Activated T-helper 1 cell treated with anti-CD3 and anti-CD28 coated beads, Interleukin-12 subunit alpha, Interleukin-12 subunit beta, Interleukin-2, Interleukin-4 antibody, amounts not matched to agents 30 ng/mL and 10 ng/mL and 1 ng/mL, durations not matched to agents 14 hours and 24 hours and 36 hours (primary cell): ENCODE measurements at regions not wholly inside any gene's neighbourhood (a gene's known extent, or its start where the extent isn't known, plus 50 kb on each side); places are given as distances from the start of the nearest gene placed in this dataset.
"Not testable (repeated sequence)": the region's sequence is repeated elsewhere in the genome, so short reads cannot be mapped to it uniquely, and the experiment has no call there.

ENCODE experiments used
- DNase-seq: peaks from one replicate; pipeline ENCODE4 v3.0.0; 2021; ENCODE audit warnings: low spot score
- H3K27ac Mint-ChIP-seq: one replicate; pipeline ENCODE4 v1.8.0; 2021; ENCODE audit warnings: mild to moderate bottlenecking, mixed read lengths
- H3K27me3 Mint-ChIP-seq: one replicate; pipeline ENCODE4 v1.8.0; 2022; ENCODE audit warnings: mild to moderate bottlenecking, moderate library complexity, mixed read lengths; ENCODE audit not compliant: insufficient read depth
- H3K36me3 Mint-ChIP-seq: one replicate; pipeline ENCODE4 v1.8.0; 2021; ENCODE audit warnings: low read depth, mixed read lengths
- H3K4me1 Mint-ChIP-seq: one replicate; pipeline ENCODE4 v1.8.0; 2021; ENCODE audit warnings: low read depth, mixed read lengths
- H3K4me3 Mint-ChIP-seq: one replicate; pipeline ENCODE4 v1.8.0; 2021; ENCODE audit warnings: mild to moderate bottlenecking, moderate library complexity, mixed read lengths
- H3K9me3 Mint-ChIP-seq: one replicate; pipeline ENCODE4 v1.8.0; 2021; ENCODE audit warnings: mixed read lengths
- intact Hi-C: fragments of 100-400 bp; cut with micrococcal nuclease; formaldehyde crosslinking; loops from one replicate; pipeline ENCODE4 v1.15.1; 2024

DNA sequence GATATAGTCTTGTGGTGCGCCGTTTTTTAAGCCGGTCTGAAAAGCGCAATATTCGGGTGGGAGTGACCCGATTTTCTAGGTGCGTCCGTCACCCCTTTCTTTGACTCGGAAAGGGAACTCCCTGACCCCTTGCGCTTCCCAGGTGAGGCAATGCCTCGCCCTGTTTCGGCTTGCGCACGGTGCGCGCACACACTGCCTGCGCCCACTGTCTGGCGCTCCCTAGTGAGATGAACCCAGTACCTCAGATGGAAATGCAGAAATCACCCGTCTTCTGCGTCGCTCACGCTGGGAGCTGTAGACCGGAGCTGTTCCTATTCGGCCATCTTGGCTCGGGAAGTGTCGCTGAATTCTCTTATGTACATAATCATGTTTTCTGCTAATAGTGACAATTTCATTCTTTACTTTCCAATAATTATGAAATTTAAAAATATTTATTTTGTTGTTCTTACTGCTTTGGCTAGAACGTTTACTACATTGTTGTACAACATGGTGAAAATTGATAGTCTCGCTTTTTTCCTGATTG is 61.2 kb upstream of the MINDY3 start:
- not testable (repeated sequence) for H3K36me3 Mint-ChIP-seq

DNA sequence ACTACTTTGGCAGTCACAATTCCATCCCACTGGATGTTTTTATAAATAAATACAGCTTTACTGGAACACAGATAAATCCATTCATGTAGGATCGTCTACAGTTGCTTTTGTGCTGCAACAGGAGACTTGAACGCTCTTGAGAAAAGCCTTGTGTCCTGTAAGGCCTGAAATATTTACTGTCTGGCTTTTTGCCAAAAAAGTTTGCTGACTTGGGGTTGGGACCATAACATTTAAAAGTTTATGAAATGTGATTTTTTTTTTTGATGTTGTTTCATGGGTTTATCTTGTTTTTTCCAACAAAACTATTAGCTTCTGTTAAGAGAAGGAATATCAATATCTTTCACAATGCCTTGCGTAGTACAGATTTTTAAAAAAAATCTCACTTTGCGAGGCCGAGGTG is 71.1 kb upstream of the MINDY3 start:
- no peak for DNase-seq
- Mint-ChIP-seq H3K27ac (no peak overlapping the region), H3K9me3 (peaks cover 5% of the 10 kb centered on the region), H3K4me3 (no peak overlapping the region), H3K36me3 (no peaks in the 10 kb centered on the region), H3K4me1 (no peaks in the 10 kb centered on the region), H3K27me3 (no peaks in the 10 kb centered on the region)
- intact Hi-C loops, result no loop called here

More for the DNA sequence above, 61.2 kb upstream of the MINDY3 start:
- H3K27ac Mint-ChIP-seq, H3K9me3 Mint-ChIP-seq, H3K27me3 Mint-ChIP-seq, H3K4me1 Mint-ChIP-seq, H3K4me3 Mint-ChIP-seq, DNase-seq, intact Hi-C loops: not testable (repeated sequence)

DNA sequence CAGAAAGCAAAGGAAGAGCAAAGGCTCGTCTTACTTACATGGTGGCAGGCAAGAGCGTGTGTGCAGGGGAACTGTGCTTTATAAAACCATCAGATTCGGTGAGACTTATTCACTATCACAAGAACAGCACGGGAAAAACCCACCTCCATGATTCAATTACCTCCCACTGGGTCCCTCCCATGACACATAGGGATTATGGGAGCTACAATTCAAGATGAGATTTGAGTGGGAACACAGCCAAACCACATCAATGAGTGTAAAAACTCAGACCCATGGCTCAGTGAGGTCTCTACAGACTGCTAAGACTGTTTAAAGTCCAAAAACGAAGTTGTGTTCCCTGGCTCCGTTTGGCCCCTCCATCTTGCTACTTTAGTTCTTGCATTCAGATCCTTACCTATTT is 79.2 kb upstream of the MINDY3 start:
- H3K27me3 Mint-ChIP-seq, H3K4me3 Mint-ChIP-seq: not testable (repeated sequence)

DNA sequence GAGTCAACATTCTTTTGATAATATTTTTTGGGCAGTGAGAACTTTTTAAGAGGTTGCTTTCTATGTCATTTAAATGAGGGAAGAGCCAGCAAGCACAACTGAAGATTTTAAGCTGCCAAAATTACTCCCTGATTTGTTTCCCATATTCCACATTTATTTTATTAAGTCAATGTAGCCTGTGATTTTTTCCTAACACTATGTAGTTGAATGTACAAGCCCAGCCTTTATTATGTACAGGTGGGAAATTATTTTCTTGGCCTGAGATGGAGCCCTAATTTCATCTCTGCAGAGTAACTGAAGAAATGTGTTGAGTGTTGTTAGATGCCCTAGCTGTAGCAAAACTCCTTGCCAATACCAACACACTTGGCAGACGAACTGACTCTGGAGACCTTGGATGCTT is 83.1 kb upstream of the MINDY3 start:
- no peak overlapping the region for H3K27ac Mint-ChIP-seq
- H3K4me3 Mint-ChIP-seq, result no peak overlapping the region
- H3K36me3 Mint-ChIP-seq, result no peaks in the 10 kb centered on the region
- H3K4me1 Mint-ChIP-seq, result no peaks in the 10 kb centered on the region
- no peaks in the 10 kb centered on the region for H3K9me3 Mint-ChIP-seq
- H3K27me3 Mint-ChIP-seq, result no peaks in the 10 kb centered on the region
- no peak for DNase-seq
- intact Hi-C loops, result no loop called here

More for the DNA sequence above, 79.2 kb upstream of the MINDY3 start:
- H3K36me3 Mint-ChIP-seq, H3K9me3 Mint-ChIP-seq, H3K4me1 Mint-ChIP-seq, intact Hi-C loops, DNase-seq, H3K27ac Mint-ChIP-seq: not testable (repeated sequence)

DNA sequence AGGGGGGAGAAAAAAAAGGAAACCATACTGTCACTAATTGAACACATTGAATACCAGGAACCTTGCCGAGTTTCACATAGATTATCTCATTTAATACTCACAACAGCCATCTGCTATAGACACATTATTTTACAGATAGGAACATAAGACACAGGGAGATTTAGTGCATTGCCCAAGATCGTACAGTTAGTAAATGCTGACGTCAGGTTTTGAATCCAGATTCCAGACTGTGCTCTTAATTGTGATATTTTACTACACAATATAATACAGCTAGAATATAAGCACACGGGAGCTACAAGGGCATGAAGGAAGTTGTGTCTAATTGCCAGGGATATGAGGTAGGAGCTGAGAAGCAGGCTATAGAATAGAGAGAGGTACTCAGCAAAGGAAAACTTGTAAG is 93.9 kb upstream of the MINDY3 start:
- no peak overlapping the region for H3K4me3 Mint-ChIP-seq
- peaks cover 5% of the 10 kb centered on the region for H3K27me3 Mint-ChIP-seq
- H3K9me3 Mint-ChIP-seq, result peaks cover under 1% of the 10 kb centered on the region
- DNase-seq, result no peak
- intact Hi-C loops, result no loop called here
- H3K27ac Mint-ChIP-seq, result no peak overlapping the region
- H3K36me3 Mint-ChIP-seq, result no peaks in the 10 kb centered on the region
- H3K4me1 Mint-ChIP-seq, result no peaks in the 10 kb centered on the region

DNA sequence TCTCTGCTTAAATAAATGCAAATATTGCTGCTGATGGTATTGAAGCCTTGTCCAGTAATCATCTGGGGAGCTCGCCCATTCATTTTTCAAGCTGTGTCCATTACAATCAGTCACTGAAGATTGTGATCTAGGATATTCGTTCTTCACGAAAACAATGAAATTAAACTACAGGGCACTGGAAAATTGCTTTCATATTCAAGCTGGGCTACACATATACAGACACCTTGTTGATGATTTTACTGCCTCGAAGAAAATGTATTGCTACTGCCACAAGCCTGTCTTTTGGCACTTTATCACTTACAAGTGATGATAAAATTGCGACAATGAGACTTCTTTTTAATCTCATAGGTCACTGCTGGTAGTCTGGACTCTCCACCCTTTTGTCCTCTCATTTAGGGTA is 100.0 kb upstream of the MINDY3 start:
- Mint-ChIP-seq H3K4me3 (no peak overlapping the region), H3K36me3 (no peaks in the 10 kb centered on the region), H3K9me3 (no peaks in the 10 kb centered on the region), H3K4me1 (no peaks in the 10 kb centered on the region), H3K27me3 (no peaks in the 10 kb centered on the region), H3K27ac (no peak overlapping the region)
- DNase-seq, result no peak
- intact Hi-C loops, result no loop called here

DNA sequence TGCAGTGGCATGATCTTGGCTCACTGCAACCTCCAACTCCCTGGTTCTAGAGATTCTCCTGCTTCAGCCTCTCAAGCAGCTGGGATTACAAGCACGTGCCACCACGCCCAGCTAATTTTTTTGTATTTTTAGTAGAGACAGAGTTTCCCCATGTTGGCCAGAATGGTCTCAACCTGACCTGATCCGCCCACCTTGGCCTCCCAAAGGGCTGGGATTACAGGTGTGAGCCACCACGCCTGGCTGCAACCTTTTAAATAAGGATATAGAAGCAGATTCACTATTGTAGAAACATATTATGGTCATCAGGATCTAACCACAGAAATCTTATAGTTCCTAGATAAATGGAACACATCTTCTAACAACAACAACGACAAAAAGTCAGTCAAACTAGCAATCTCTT is 112.4 kb upstream of the MINDY3 start:
- H3K36me3 Mint-ChIP-seq, H3K4me3 Mint-ChIP-seq, H3K9me3 Mint-ChIP-seq, H3K4me1 Mint-ChIP-seq, H3K27me3 Mint-ChIP-seq, intact Hi-C loops, H3K27ac Mint-ChIP-seq, DNase-seq: not testable (repeated sequence)

DNA sequence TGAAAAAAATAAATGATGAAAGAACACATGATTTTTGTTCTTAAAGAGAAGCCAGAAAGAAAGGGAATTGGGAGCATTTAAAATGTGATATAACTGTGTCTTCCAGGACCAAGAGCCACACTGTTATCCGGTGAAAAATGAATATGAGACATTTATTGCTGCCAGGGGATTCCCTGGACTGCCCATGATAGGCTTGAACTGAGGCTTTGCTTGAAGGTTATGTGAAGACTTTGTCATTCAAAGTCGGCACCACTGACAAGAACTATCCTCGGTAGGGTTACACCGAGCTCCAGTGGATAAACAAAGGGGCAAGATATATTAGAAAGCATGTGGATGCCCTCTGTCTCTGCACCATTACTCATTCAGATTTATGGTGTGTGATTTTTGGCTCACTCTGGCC is 125.4 kb upstream of the MINDY3 start:
- intact Hi-C loops, result no loop called here
- no peaks in the 10 kb centered on the region for H3K27me3 Mint-ChIP-seq
- no peak for DNase-seq
- no peak overlapping the region for H3K4me3 Mint-ChIP-seq
- H3K9me3 Mint-ChIP-seq, result peaks cover 6% of the 10 kb centered on the region
- H3K36me3 Mint-ChIP-seq, result no peaks in the 10 kb centered on the region
- H3K27ac Mint-ChIP-seq, result no peak overlapping the region
- no peaks in the 10 kb centered on the region for H3K4me1 Mint-ChIP-seq

DNA sequence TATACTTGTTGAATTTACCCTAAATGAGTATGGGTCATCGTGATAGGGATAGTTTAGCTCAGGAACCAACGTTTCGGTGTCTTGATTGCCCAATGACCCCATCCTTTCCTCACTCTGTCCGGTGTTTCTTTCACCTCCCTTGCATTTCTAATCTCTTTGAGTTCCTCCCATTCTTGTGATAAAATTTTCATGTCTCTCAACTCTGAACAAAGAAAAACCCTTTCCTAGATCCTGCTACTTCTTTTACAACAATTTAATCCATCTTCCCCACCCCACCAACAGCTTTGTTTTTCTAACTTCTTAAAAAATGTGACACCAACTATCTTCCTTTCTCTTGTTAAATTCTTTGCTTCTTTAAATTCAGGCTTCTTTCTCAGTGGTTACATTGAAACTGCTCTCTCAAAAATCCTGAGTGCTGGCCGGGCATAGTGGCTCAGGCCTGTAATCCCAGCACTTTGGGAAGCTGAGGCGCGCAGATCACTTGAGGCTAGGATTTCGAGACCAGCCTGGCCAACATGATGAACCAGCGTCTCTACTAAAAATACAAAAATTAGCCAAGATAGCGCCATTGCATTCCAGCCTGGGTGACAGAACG is 130.3 kb upstream of the MINDY3 start:
- H3K4me3 Mint-ChIP-seq, result no peak overlapping the region
- H3K27ac Mint-ChIP-seq, result no peak overlapping the region
- peaks cover 12% of the 10 kb centered on the region for H3K9me3 Mint-ChIP-seq
- no peak for DNase-seq
- H3K36me3 Mint-ChIP-seq, result no peaks in the 10 kb centered on the region
- intact Hi-C loops, result no loop called here
- H3K4me1 Mint-ChIP-seq, result no peaks in the 10 kb centered on the region
- H3K27me3 Mint-ChIP-seq, result no peaks in the 10 kb centered on the region

DNA sequence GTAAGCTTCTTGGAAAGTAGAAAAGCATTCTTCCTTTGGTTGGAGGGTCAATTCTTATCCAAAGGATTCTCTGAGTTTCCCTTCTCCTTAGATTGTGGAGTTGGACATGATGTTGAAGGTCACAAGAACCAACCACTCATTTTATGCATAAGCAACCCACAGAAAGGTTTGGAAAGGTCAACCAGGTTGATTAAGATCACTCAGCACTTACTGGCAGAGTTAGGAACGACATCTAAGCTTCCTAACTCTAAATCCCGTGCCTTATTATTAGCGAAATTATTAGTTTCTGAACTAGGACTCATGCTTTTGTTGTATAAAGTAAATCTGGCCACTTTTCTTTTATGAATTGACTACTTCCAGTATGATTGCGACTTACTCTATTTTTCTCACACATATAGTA is 137.0 kb upstream of the MINDY3 start:
- H3K9me3 Mint-ChIP-seq, result peaks cover 6% of the 10 kb centered on the region
- no peaks in the 10 kb centered on the region for H3K36me3 Mint-ChIP-seq
- H3K4me3 Mint-ChIP-seq, result no peak overlapping the region
- H3K4me1 Mint-ChIP-seq, result no peaks in the 10 kb centered on the region
- intact Hi-C loops, result no loop called here
- no peak for DNase-seq
- no peak overlapping the region for H3K27ac Mint-ChIP-seq
- no peaks in the 10 kb centered on the region for H3K27me3 Mint-ChIP-seq

DNA sequence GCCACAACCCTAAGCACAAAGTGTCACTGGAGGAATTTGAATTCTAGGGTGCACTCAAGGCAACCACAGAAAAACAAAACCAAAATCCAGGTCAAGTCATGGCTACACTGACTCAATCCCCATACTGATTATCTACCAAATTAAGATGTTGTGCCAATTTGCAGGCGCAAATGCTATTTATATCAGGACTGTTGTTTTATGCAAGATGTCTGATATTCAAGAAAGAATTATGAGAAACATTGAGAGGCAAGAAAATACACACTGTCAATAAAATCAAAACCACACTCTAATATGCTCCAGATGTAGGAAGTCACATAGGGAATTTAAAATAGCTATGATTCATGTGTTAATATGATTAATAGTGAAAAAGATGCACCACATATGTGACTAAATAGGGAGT is 141.3 kb upstream of the MINDY3 start:
- no peaks in the 10 kb centered on the region for H3K36me3 Mint-ChIP-seq
- H3K27me3 Mint-ChIP-seq, result no peaks in the 10 kb centered on the region
- H3K27ac Mint-ChIP-seq, result no peak overlapping the region
- H3K4me1 Mint-ChIP-seq, result no peaks in the 10 kb centered on the region
- intact Hi-C loops, result no loop called here
- H3K9me3 Mint-ChIP-seq, result no peaks in the 10 kb centered on the region
- no peak for DNase-seq
- no peak overlapping the region for H3K4me3 Mint-ChIP-seq

DNA sequence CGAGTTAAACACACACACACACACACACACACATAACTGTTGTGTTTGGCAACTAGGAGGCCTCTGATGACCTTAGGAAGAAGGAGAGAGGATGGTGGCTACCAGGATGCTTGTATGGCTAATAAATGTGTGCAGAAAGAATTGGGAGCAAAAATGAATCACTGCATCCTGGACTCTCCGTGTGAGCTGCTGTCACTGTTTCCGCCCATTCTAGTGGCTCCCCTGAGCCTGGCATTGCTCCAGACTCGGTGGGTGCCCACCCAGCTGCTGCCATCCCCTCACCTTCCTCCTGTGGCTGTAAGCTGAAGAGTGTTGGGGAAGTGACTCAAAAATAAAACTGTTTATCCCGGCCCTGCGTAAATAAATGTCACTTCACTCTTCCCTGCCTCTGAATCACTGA is 149.5 kb upstream of the MINDY3 start:
- no peak overlapping the region for H3K4me3 Mint-ChIP-seq
- no peaks in the 10 kb centered on the region for H3K4me1 Mint-ChIP-seq
- no peak overlapping the region for H3K27ac Mint-ChIP-seq
- intact Hi-C loops, result no loop called here
- H3K27me3 Mint-ChIP-seq, result no peaks in the 10 kb centered on the region
- no peaks in the 10 kb centered on the region for H3K9me3 Mint-ChIP-seq
- DNase-seq, result no peak
- H3K36me3 Mint-ChIP-seq, result no peaks in the 10 kb centered on the region

DNA sequence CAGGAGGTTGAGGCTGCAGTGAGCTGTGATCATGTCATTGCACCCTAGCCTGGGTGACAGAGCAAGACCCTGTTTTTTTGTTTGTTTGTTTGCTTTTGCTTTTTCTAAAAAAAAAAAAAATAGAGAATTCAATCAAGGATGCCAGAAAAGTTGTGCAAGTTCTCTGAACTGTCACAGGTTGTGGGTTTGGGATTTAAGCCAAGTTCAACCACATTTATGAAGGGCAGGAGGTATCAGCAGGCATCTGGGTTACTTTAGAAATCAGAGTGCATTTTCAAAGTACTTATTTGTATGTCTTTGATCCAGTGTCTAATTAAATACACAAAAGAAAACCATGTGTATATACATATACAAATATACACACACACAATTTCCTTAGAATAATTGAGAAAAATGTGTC is 151.2 kb upstream of the MINDY3 start:
- DNase-seq, result no peak
- H3K9me3 Mint-ChIP-seq, result no peaks in the 10 kb centered on the region
- no peaks in the 10 kb centered on the region for H3K4me1 Mint-ChIP-seq
- H3K27me3 Mint-ChIP-seq, result no peaks in the 10 kb centered on the region
- H3K36me3 Mint-ChIP-seq, result no peaks in the 10 kb centered on the region
- intact Hi-C loops, result no loop called here
- no peak overlapping the region for H3K27ac Mint-ChIP-seq
- H3K4me3 Mint-ChIP-seq, result no peak overlapping the region

DNA sequence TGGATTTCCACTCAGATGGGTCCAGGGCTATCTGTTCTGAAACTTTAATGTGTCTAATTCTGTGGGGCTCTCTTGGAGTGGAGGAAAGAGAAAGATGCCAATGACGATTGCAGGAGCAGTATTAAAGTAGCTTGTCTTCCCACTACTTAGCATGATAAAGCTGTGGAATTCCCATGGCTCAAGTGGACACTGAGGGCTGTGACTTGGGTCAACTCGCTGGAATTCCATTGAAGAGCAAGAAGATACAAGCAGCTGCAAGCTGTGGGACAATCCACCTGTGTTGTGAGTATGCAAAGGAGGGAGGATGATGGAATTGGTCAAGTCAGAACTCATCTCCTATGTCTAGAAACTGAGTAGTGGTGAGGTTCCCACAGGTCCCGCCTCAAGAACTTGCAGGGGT is 154.2 kb upstream of the MINDY3 start:
- Mint-ChIP-seq H3K4me1 (no peaks in the 10 kb centered on the region), H3K4me3 (no peak overlapping the region), H3K27ac (no peak overlapping the region), H3K27me3 (no peaks in the 10 kb centered on the region), H3K36me3 (no peaks in the 10 kb centered on the region), H3K9me3 (peaks cover 8% of the 10 kb centered on the region)
- intact Hi-C loops, result no loop called here
- DNase-seq, result no peak
